H1 (cell line): ENCODE measurements at regions not wholly inside any gene's neighbourhood (a gene's known extent, or its start where the extent isn't known, plus 50 kb on each side); places are given as distances from the start of the nearest gene placed in this dataset.

Experiments used
- ATF3 ChIP-seq: IDR thresholded peaks from 2 replicates; pipeline ENCODE4 v1.6.1; 2011; ENCODE audit warnings: low read depth, mild to moderate bottlenecking, low read length; ENCODE audit not compliant: insufficient read depth
- CHD2 ChIP-seq: IDR thresholded peaks from 2 replicates; pipeline ENCODE4 v1.6.1; 2012; ENCODE audit warnings: low read length, improper control_type of control experiment
- EGR1 ChIP-seq: IDR thresholded peaks from 2 replicates; pipeline ENCODE4 v1.6.1; 2011; ENCODE audit warnings: low read depth, low read length, borderline replicate concordance
- EZH2 ChIP-seq: fragments of 200-600 bp; sonication (generic); IDR thresholded peaks from 2 replicates; pipeline ENCODE4 v1.7.1; 2012; ENCODE audit warnings: low read depth, mild to moderate bottlenecking, moderate library complexity, low read length, inconsistent platforms; ENCODE audit not compliant: severe bottlenecking
- MAX ChIP-seq: IDR thresholded peaks from 2 replicates; pipeline ENCODE4 v1.6.1; 2012; ENCODE audit warnings: inconsistent platforms
- PHF8 ChIP-seq: fragments of 200-600 bp; sonication (generic); conservative IDR thresholded peaks from 2 replicates; pipeline ENCODE4 v1.7.1; 2012; ENCODE audit warnings: low read depth, mild to moderate bottlenecking, inconsistent platforms, low read length, moderate library complexity
- POLR2A ChIP-seq, 2 experiments: IDR thresholded peaks; 1 replicate in 1 of 2; 2 replicates in 1 of 2; pipeline ENCODE4 v1.6.1; 2011; ENCODE audit warnings: low read depth in 2 of 2, low read length in 2 of 2, mild to moderate bottlenecking in 2 of 2; ENCODE audit errors: control extremely low read depth in 1 of 2
- POLR2AphosphoS5 ChIP-seq: IDR thresholded peaks from 2 replicates; pipeline ENCODE4 v1.6.1; 2011; ENCODE audit warnings: low read depth, low read length
- SIN3A ChIP-seq, 2 experiments: IDR thresholded peaks in 1 of 2; conservative IDR thresholded peaks in 1 of 2; 2 replicates each; pipeline ENCODE4 v1.6.1; 2011 to 2012; ENCODE audit warnings: low read length in 2 of 2, improper control_type of control experiment in 1 of 2, low read depth in 1 of 2, mild to moderate bottlenecking in 1 of 2
- ZNF274 ChIP-seq: IDR thresholded peaks from 2 replicates; pipeline ENCODE4 v1.7.0; 2012; ENCODE audit warnings: low read length, borderline replicate concordance; ENCODE audit errors: extremely low read depth
- TF ChIP-seq, protein P1 (sequence below), 3 experiments: IDR thresholded peaks; 1 replicate in 2 of 3; 2 replicates in 1 of 3; pipeline versions ENCODE4 v1.5.1 to v1.6.1; 2011; ENCODE audit warnings: low read length in 3 of 3, mild to moderate bottlenecking in 3 of 3, inconsistent platforms in 2 of 3, low read depth in 1 of 3, moderate library complexity in 1 of 3; ENCODE audit not compliant: insufficient read depth in 1 of 3; ENCODE audit errors: control extremely low read depth in 1 of 3

- TF ChIP-seq, protein P1, sequence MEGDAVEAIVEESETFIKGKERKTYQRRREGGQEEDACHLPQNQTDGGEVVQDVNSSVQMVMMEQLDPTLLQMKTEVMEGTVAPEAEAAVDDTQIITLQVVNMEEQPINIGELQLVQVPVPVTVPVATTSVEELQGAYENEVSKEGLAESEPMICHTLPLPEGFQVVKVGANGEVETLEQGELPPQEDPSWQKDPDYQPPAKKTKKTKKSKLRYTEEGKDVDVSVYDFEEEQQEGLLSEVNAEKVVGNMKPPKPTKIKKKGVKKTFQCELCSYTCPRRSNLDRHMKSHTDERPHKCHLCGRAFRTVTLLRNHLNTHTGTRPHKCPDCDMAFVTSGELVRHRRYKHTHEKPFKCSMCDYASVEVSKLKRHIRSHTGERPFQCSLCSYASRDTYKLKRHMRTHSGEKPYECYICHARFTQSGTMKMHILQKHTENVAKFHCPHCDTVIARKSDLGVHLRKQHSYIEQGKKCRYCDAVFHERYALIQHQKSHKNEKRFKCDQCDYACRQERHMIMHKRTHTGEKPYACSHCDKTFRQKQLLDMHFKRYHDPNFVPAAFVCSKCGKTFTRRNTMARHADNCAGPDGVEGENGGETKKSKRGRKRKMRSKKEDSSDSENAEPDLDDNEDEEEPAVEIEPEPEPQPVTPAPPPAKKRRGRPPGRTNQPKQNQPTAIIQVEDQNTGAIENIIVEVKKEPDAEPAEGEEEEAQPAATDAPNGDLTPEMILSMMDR (IDR thresholded peaks at IDR 0.05; ENCODE audit: control extremely low read depth in 1 of 3, insufficient read depth in 1 of 3, low read depth in 1 of 3, low read length in 3 of 3), result no peak
- TF ChIP-seq ZNF274, result no peak
- TF ChIP-seq ATF3, result no peak
- TF ChIP-seq EGR1, result no peak
- TF ChIP-seq POLR2AphosphoS5, result no peak
- TF ChIP-seq EZH2, result no peak
- TF ChIP-seq SIN3A (conservative IDR thresholded peaks at IDR 0.05 in 1 of 2, IDR thresholded peaks at IDR 0.05 in 1 of 2; ENCODE audit: low read depth in 1 of 2, low read length in 2 of 2), result no peak
- no peak for TF ChIP-seq POLR2A (IDR thresholded peaks at IDR 0.05; ENCODE audit: control extremely low read depth in 1 of 2, low read depth in 2 of 2, low read length in 2 of 2)
- no peak for TF ChIP-seq CHD2
- no peak for TF ChIP-seq MAX
- no peak for TF ChIP-seq PHF8
Measured at GRCh38 chr22:49620666-49621065, 207.0 kb downstream of the BRD1 start.
